ENCODE measurements at regions not wholly inside any gene's neighbourhood (a gene's known extent, or its start where the extent isn't known, plus 50 kb on each side); places are given as distances from the start of the nearest gene placed in this dataset.

DNA sequence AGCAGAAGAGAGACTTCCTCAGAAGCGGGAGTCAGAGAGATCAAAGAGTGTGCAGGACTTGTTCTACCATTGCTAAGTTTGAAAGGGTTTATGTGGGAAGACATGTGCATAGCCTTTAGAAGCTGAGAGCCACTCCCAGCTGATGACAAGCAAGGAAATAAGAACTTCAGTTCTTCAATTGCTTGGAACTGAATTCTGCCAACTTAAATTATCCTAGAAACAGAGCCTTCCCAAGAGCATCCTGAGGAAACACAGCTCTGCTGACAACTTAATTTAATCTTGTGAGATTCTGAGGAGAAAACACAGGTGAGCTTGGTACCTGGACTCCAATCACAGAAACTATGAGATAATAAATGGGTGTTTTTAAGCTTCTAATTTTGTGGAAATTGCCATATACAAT lies 150.6 kb upstream of the OGFRL1 start:
- Histone ChIP-seq H3K27me3 (ENCODE audit: control insufficient read depth, insufficient read depth, low read length, poor library complexity, severe bottlenecking) (no peaks in the 10 kb centered on the region), H3K36me3 (ENCODE audit: control insufficient read depth, insufficient read depth, low read length) (no peaks in the 10 kb centered on the region), H3K4me3 (ENCODE audit: low read length) (no peak overlapping the region), H3K4me1 (ENCODE audit: control insufficient read depth, insufficient read depth, low read length) (no peaks in the 10 kb centered on the region), H3K9ac (ENCODE audit: extremely low read depth, low read length, poor library complexity, severe bottlenecking) (no peak overlapping the region), H3K9me3 (ENCODE audit: control insufficient read depth, low read length) (no peaks in the 10 kb centered on the region), H3K27ac (ENCODE audit: low read depth, low read length) (no peak overlapping the region)
- no peaks in the 10 kb centered on the region for H3K27me3 Mint-ChIP-seq (ENCODE audit: insufficient read depth)
- peaks cover 6% of the 10 kb centered on the region for H3K9me3 Mint-ChIP-seq
- H3K36me3 Mint-ChIP-seq (ENCODE audit: low read depth) = no peaks in the 10 kb centered on the region
- no peak overlapping the region for H3K27ac Mint-ChIP-seq
- H3K4me3 Mint-ChIP-seq = no peak overlapping the region
- no peak for DNase-seq
- TF ChIP-seq, protein P1, sequence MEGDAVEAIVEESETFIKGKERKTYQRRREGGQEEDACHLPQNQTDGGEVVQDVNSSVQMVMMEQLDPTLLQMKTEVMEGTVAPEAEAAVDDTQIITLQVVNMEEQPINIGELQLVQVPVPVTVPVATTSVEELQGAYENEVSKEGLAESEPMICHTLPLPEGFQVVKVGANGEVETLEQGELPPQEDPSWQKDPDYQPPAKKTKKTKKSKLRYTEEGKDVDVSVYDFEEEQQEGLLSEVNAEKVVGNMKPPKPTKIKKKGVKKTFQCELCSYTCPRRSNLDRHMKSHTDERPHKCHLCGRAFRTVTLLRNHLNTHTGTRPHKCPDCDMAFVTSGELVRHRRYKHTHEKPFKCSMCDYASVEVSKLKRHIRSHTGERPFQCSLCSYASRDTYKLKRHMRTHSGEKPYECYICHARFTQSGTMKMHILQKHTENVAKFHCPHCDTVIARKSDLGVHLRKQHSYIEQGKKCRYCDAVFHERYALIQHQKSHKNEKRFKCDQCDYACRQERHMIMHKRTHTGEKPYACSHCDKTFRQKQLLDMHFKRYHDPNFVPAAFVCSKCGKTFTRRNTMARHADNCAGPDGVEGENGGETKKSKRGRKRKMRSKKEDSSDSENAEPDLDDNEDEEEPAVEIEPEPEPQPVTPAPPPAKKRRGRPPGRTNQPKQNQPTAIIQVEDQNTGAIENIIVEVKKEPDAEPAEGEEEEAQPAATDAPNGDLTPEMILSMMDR (conservative IDR thresholded peaks at IDR 0.05) = no peak
- peaks cover 1% of the 10 kb centered on the region for H3K4me1 Mint-ChIP-seq
- WGBS, 2 experiments (ENCODE audit: insufficient coverage in 1 of 2, insufficient read length in 1 of 2) = 88 to 100% methylated on average over 1 of the region's 1 CpG

DNA sequence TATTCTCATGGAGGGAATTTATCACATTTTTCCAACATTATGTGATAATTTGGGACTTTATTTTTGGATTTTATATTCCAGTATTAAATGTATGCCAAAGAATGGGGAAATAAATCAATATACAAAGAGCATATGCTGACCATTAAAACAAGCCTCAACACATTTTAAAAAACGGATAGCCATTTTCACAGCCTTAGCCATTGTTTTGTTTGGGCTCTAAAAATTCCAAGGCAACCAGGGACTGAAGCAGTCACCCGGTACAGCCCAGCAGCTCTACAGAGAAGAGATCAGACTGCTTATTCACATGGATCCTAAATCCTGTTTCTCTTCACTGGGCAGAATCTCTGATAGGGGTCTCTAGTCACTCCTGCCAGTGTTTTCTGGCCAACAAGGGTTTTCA lies 150.2 kb upstream of the OGFRL1 start:
- Mint-ChIP-seq H3K4me1 (peaks cover 1% of the 10 kb centered on the region), H3K4me3 (no peak overlapping the region), H3K27ac (no peak overlapping the region), H3K36me3 (ENCODE audit: low read depth) (no peaks in the 10 kb centered on the region), H3K9me3 (peaks cover 6% of the 10 kb centered on the region), H3K27me3 (ENCODE audit: insufficient read depth) (no peaks in the 10 kb centered on the region)
- no peak overlapping the region for H3K4me3 ChIP-seq (ENCODE audit: low read length)
- 82 to 84% methylated on average over 2 of the region's 2 CpGs for WGBS, 2 experiments (ENCODE audit: insufficient coverage in 1 of 2, insufficient read length in 1 of 2)
- no peaks in the 10 kb centered on the region for H3K27me3 ChIP-seq (ENCODE audit: control insufficient read depth, insufficient read depth, low read length, poor library complexity, severe bottlenecking)
- no peak overlapping the region for H3K27ac ChIP-seq (ENCODE audit: low read depth, low read length)
- no peak for DNase-seq
- H3K4me1 ChIP-seq (ENCODE audit: control insufficient read depth, insufficient read depth, low read length) = no peaks in the 10 kb centered on the region
- no peaks in the 10 kb centered on the region for H3K9me3 ChIP-seq (ENCODE audit: control insufficient read depth, low read length)
- TF ChIP-seq, protein P1 (conservative IDR thresholded peaks at IDR 0.05) = no peak
- no peaks in the 10 kb centered on the region for H3K36me3 ChIP-seq (ENCODE audit: control insufficient read depth, insufficient read depth, low read length)
- H3K9ac ChIP-seq (ENCODE audit: extremely low read depth, low read length, poor library complexity, severe bottlenecking) = no peak overlapping the region

DNA sequence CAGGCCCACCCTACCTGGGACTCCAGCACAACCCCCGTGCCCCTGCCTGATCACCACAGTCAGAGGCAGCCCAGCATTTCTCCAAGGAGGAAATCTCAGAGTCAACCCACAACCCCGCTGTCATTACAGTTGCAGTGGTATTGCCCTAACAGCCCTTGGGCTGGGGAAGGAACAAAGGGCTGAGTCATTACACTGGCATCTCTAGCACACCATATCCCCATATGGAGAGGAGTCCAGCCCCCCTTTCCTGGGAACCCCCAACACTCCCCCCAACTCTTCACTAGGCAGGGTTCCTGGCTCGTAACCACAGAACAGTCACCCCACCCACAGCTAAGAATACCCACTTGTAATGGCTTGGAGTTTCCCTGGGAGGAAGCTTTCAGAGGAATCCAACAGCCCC lies 149.4 kb upstream of the OGFRL1 start:
- Histone ChIP-seq H3K4me3 (ENCODE audit: low read length) (no peak overlapping the region), H3K27me3 (ENCODE audit: control insufficient read depth, insufficient read depth, low read length, poor library complexity, severe bottlenecking) (no peaks in the 10 kb centered on the region), H3K27ac (ENCODE audit: low read depth, low read length) (no peak overlapping the region), H3K4me1 (ENCODE audit: control insufficient read depth, insufficient read depth, low read length) (no peaks in the 10 kb centered on the region), H3K36me3 (ENCODE audit: control insufficient read depth, insufficient read depth, low read length) (no peaks in the 10 kb centered on the region), H3K9ac (ENCODE audit: extremely low read depth, low read length, poor library complexity, severe bottlenecking) (no peak overlapping the region), H3K9me3 (ENCODE audit: control insufficient read depth, low read length) (no peaks in the 10 kb centered on the region)
- DNase-seq = no peak
- TF ChIP-seq, protein P1 (conservative IDR thresholded peaks at IDR 0.05) = no peak
- WGBS, 2 experiments (ENCODE audit: insufficient coverage in 1 of 2, insufficient read length in 1 of 2) = 76 to 96% methylated on average over 2 to 3 of the region's 3 CpGs
- Mint-ChIP-seq H3K4me3 (no peak overlapping the region), H3K27me3 (ENCODE audit: insufficient read depth) (no peaks in the 10 kb centered on the region), H3K36me3 (ENCODE audit: low read depth) (no peaks in the 10 kb centered on the region), H3K9me3 (peaks cover 6% of the 10 kb centered on the region), H3K4me1 (peaks cover 1% of the 10 kb centered on the region), H3K27ac (no peak overlapping the region)

Measured in endodermal cell (in vitro differentiated cells).